GM19023 (cell line): ENCODE measurements at regions not wholly inside any gene's neighbourhood (a gene's known extent, or its start where the extent isn't known, plus 50 kb on each side); places are given as distances from the start of the nearest gene placed in this dataset.
"Not testable (repeated sequence)": the region's sequence is repeated elsewhere in the genome, so short reads cannot be mapped to it uniquely, and the experiment has no call there.

Experiments used
- ATAC-seq: cut with Tn5 transposase; IDR thresholded peaks from one replicate; pipeline ENCODE4 v1.9.1; 2021; ENCODE audit warnings: mild to moderate bottlenecking, moderate library complexity; ENCODE audit not compliant: unreplicated experiment

DNA sequence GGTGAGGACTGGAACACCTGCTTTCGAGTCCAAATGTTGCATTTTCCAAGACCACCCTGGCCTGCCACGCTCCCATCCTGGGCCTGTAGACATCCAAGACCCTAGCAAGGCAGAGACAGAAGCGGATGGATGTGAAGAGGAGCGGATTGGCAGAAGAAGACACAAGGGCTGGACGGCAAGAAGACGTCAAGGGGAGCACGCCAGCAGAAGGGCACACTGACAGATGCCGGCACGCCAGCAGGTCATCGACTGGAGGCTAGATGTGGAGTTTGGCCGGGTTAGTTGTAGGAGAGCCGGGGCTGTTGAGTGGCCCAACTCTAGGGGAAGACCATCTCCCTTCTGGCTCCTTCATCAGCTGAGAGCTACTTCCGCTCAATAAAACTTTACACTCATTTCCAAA, 251.6 kb downstream of the ZWINT start:
- ATAC-seq, result no peak

DNA sequence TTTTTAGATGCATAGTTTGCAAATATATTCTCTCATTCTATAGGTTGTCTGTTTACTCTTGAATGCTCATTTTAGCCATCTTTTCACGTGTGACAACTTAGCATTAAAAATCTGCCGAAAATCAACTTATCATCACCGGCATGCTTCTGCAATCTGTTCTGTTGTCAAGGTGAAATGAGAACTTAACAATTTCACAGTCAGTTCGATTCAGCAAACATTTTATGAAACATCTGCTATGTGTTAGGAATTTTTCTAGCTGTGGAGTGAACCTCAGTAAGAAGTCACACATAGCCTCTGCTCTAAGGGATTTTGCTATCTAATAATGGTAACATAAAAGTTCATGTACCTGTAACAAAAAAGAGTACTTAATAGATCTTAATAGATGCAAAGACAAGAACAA, 256.1 kb downstream of the ZWINT start:
- ATAC-seq, result no peak

DNA sequence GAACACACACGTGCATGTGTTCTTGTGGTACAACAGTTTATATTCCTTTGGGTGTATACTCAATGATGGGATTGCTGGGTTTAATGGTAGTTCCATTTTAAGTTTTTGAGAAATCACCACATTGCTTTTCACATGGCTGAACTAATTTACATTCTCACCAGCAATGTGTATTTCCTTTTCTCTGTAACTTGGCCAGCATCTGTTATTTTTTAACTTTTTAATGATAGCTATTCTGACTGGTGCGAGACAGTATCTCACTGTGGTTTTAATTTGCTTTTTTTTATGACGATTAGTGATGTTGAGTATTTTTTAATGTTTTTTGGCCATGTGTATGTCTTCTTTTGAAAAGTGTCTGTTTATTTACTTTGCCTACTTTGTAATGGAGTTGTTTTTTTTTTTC, 256.6 kb downstream of the ZWINT start:
- no peak for ATAC-seq

DNA sequence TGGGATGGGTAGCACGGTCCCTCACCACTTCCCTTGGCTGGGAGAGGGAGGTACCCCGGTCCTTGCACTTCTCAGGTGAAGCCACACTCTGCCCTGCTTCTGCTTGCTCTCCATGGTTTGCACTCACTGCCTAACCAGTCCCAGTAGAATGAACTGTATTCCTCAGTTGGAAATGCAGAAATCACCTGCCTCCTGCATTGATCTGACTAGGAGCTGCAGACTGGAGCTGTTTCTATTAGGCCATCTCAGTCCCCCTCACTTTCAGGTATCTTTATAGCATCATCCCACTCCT, 264.9 kb downstream of the ZWINT start:
- ATAC-seq, result no peak

DNA sequence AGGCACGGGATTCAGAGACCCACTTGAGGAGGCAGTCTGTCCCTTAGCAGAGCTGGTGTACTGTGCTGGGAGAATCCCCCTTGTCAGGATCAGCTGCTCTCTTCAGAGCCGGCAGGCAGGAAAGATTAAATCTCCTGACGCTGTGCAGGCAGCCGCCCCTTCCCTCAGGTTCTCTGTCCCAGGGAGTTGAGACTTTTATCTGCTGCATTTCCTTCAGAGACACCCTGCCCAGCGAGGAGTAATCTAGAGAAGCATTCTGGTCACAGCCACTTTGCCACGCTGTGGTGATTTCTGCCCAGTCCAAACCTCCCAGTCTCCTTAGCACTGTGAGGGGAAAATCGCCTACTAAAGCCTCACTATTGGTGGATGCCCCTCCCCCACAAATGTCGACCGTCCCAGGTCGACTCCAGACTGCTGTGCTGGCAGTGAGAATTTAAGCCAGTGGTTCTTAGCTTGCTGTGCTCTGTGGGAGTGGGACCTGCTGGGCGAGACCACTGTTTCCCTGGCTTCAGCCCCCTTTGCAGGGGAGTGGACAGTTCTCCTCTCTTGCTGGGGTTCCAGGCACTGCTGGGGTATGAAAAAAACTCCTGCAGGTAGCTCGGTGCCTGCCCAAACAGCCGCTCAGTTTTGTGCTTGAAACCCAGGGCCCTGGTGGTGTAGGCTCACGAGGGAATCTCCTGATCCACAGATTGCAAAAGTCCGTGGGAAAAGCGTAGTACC, 265.4 kb downstream of the ZWINT start:
- ATAC-seq, result no peak

DNA sequence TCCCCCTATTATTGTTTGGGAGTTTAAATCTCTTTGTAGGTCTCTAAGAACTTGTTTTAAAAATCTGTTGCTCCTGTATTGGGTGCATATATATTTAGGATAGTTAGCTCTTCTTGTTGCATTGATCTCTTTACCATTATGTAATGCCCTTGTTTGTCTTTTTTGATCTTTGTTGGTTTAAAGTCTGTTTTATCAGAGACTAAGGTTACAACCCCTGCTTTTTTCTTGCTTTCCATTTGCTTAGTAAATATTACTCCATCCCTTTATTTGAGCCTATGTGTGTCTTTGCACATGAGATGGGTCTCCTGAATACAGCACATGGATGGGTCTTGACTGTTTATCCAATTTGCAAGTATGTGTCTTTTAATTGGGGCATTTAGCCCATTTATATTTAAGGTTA, 267.4 kb downstream of the ZWINT start:
- not testable (repeated sequence) for ATAC-seq

DNA sequence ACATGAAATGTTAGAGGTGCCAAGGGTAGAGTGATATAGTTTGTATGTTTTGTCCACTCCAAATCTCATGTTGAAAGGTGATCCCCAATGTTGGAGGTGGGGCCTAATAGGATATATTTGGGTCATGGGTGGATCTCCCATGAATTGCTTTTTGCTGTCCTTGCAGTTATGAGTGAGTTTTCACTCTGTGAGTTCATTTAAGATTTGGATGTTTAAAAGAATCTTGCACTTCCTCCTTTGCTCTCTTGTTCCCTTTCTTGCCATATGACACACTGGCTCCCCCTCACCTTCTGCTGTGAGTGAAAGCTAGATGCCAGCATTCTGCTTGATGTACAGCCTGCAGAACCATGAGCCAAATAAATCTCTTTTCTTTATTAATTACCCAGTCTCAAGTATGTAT, 269.2 kb downstream of the ZWINT start:
- ATAC-seq, result no peak

DNA sequence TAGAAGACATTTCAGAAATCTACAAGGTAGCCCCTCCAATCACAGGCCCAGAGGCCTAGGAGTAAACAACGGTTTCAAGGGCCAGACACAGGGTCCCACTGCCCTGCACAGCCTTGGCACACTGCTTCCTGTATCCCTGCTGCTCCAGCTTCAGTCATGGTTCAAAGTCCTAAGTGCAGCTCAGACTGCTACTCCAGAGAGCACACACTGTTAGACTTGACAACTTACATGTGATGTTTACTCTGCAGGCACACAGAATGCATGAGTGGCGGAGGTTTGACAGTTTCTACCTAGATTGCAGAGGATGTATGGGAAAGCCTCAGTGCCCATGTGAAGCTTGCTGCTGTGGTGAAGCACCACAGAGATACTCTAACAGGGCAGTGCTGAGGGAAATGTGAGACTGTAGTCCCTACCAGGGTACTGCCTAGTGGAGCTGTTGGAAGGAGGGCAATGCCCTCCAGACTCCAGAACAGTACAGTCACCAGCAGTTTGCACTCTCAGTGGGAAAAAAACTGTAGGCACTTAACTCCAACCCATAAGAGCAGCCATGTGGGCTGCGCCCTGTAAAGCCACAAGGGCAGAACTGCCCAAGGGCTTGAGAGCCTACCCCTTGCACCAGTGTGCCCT, 270.0 kb downstream of the ZWINT start:
- no peak for ATAC-seq

DNA sequence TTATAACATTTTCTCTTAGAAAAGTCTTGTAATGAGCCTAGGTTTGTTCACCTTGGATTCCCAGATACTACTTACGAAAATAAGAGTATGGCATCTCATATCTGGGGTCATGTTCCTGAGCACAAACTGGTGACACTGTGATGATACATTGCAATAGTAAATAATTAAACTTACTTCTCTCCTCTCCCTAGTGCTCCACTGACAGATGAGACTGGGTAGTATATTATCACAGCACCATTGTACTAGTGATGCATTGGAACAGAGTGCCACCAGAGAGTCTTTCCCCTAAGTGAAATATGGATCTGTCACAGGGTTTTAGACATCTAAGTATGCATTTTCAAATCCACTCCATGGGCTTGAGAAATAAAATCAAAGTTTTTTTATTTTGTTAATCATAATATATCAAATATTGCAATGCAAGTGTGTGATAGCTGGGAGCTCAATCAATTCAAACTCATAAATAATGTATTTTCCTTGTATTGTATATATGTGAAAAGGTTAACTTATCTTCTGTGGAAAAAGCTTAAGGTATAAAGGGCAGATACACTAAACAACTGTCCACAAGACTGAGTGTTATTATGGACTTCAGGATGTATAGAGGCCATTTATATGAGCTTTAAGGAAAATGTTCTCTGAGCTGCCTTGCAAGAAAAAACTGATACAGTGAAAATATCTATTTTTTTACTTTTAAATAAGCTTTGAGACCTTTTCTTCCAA, 275.5 kb downstream of the ZWINT start:
- no peak for ATAC-seq

DNA sequence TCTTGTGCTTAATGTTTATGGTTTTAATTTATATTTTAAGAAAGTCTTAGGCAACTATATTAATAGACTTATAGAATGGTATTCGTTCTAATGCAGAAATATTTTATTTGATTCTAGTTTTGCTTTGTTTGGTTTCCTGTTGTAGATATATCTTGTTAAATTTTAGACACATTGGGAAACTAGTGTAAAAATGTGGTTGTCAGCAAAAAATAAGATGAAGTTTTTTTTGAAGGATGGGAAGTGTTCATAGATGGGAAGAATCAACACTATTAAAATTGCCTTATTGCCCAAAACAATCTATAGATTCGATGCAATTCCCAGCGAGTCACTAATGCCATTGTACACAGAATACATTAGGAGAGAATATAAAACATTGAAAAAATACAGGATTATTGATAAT, 278.9 kb downstream of the ZWINT start:
- ATAC-seq, result no peak

DNA sequence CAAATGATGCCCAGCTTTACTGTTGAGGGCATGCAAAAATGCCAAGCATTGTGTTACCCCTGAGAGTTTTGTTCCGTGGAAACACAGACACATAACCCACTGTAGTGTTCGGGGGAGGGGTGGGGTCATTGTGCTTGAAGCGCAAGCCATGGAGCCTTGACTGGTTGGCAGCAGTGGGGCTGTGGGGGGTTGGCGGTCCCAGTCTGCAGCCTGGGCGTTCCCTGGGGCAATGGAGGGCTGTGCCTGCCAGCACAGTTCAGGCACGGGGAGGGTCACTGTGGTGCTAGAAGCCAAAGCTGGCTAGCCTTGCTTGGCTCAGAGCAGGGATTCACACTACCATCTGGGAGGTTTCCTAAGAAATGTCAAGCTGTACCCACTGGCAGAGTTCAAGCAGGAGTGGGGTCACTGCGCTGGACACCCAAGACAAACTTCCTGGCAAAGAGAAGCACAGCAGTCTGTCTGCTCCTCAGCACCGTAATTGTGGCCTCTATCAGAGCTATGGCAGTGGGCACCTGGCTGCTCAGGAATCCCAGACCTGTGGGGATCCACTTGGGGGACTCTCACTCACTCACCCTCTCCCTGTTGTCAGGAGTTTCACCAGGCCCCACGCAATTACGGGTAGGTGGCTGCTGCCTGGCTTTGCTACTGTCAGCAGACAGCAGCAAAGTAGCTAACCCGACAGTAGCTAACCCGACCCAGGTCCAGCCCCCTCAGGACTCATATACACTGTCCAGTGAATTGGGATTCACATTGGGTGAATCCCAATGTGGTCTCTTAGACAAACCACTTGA, 292.4 kb downstream of the ZWINT start:
- ATAC-seq, result no peak

DNA sequence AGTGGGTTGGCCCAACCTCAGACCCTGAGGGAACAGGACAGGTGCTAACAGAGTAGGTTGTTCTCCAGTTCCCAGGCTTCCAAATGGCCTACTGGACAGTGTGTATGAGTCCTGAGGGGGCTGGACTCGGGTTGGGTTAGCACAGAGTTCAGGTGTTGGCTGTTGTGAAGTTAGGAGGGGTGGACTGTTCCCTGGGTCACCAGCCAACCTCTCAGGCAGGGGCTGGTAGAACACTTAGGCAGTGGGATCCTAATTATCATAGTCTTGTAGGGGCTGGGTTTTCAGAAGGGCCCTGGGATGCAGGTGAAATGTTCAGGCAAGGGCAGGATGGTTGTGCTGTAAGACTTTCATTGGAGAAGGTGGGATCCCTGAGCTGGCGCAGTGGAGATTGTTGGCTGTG, 293.0 kb downstream of the ZWINT start:
- ATAC-seq, result no peak

DNA sequence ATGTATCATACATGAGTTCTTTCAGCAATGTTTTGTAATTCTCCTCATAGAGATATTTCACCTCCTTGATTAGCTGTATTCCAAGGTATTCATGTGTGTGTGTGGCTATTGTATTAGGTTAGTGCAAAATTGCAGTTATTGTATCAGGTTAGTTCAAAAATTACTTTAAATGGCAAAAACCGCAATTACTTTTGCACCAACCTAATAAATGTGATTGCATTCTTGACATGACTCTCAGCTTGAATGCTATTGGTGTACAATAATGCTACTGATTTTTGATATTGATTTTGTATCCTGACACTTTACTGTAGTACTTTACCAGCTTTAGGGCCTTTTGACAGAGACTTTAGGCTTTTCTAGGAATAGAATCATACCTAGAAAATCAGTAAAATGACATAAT, 297.4 kb downstream of the ZWINT start:
- no peak for ATAC-seq

DNA sequence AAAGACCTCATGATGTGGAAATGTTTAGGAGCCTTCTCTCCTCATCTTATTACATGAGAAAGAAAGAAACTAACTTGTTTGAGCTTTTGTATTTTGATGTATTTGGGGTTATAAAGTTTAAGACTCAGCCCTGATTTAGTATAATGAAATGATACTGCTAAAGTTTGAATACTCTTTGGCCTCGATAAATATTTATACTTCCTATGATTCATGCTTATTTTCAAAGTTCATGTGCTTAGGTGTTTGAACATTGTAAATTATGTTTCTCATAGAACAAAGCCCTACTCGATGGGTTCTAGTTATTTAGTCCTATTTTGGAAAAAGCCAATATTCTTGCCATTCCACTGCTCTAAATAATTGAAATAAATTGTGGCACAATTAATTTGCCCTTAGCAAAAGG, 303.2 kb downstream of the ZWINT start:
- no peak for ATAC-seq

DNA sequence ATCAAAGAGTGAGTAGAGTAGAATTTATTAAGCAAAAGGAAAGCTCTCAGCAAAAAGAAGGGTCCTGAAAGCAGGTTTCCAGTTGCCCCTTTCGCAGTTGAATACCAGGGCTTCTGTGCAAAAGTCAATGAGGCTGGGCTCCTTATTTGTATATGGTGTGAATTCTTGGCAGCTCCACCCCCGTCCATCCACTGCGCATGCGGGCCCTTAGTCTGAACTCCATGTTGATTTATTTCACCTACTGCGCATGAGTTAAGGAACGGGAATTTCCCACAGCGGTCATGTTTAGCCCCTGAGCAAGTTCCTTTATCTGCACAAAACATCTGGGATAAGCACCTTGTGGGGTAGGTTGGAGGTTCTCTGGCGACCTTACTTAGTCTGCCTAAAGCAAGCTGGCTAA, 325.6 kb downstream of the ZWINT start:
- ATAC-seq, result no peak

DNA sequence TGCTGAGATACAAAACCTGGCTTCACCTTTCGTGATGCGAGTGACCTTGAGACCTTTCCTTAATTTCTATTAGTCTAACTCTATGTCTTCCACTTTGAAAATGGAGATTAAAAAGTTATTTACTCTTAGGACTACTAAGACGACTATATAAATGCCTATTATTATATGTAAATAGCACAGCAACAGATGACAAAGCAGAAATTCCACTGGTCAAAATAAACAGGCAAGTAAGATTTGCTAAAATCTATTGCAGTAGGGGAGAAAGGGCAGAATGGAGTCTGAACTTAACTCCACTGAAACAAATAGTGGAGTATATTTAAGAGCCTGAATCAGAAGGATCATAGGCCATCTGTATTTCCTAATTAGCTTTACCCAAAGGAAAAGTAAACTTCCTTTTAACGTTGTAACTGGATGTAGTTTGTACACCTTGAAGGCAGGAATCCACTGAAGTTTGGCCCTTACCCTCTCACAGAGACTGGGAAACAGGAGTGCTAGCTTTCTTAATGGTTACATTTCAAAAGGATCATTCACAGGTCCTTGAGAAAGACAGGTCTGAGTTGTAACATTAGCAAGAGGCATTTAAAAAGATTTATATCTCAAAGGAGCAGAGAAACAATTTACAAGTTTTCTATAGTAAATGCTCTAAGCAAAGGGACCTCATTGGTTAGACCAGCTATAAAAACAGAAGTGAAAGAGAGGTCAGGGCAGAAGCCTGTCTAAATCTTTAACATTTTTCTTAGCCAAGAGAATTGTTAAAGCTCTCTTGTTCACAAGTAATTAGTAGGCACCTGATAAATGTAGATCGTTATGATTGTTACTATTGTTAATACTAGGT, 332.5 kb downstream of the ZWINT start:
- ATAC-seq, result no peak

DNA sequence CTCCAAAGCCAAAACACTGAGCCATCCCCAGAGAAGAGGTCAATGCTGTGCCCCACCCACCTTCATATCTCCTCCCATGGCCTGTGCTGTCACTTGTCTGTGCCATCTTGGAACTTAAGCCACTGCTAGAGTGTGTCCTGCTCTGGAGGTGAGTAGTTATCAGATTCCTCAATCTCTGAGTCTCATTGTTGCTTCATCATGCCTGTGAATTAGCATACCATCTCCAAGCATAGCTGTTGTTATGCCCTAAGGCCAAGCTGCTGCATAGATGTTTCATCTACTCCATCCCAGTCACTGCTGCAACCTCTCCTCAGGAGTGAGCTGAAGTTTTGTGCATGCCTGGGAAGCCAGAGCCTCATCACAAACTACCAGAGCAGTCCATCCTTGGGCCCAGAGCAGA, 349.0 kb downstream of the ZWINT start:
- no peak for ATAC-seq

DNA sequence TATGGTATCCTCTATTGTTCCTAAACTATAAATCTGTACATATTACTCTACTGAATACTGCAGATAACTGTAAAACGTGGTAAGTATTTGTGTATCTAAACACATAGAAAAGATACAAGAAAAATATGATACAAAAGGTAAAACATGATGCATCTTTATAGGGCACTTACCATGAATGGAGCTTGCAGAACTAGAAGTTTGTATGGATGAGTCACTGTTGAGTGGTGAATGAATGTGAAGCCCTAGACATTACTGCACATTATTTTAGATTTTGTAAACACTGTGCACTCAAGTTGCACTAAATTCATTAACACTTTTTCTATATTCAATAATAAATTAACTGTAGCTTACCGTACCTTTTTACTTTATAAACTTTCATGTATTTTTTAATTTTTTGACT, 357.5 kb downstream of the ZWINT start:
- no peak for ATAC-seq

DNA sequence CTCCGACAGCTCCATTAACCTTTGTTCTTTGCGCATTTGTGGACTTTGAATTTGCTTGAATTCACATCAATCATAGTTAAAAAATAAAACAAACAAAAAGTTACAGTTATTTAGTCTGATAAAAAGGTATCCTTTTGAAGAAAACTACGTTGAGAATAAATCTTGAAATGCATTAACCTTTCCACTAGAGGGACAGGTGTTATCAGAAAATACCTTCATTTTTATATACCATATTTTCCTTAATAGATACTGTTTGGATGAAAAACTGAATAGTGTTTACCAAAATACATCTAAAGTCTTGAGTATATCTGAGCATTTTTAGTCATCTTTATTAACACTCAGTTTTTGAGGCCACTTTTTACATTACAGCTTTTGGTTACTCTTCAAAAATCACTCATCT, 371.9 kb downstream of the ZWINT start:
- no peak for ATAC-seq

DNA sequence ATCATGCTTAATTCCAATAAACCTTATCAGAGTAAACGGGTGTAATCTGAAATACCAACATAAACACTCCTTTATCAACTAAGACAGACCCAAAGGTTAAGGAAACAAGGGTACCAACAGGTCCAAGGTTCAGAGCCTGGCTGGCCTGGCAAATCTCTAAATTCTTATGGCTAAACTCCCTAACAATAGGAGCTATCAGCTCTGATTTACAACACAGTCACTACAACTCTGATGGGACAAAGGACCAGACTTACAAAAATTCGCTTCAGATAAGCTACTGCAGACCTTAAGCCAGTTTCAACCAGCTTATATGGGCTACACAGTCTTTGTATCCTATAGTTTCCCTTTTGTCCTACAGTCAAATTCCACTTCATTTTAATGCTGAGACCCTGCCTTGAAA, 381.9 kb downstream of the ZWINT start:
- ATAC-seq, result no peak

DNA sequence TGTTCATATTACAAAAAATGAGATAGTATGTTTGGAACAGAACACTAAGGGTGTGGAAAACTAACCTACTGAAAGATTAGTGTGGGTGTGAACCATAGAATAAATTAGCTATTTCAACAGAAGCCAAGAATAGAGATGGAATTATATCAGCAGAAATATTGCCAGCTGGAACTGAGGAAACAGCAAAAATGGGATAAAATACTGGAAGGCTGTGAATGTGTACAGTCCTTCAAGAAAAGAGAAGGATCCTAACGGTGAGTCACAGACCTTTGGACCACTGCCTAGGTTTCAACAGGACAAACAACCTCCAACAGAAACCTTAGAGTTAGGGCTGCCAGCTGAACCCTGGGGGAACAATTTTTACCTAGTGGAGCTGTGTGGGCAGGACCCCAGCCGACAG, 395.0 kb downstream of the ZWINT start:
- ATAC-seq, result no peak
